ENCODE measurements at regions not wholly inside any gene's neighbourhood (a gene's known extent, or its start where the extent isn't known, plus 50 kb on each side); places are given as distances from the start of the nearest gene placed in this dataset.
"Not testable (repeated sequence)": the region's sequence is repeated elsewhere in the genome, so short reads cannot be mapped to it uniquely, and the experiment has no call there.

DNA sequence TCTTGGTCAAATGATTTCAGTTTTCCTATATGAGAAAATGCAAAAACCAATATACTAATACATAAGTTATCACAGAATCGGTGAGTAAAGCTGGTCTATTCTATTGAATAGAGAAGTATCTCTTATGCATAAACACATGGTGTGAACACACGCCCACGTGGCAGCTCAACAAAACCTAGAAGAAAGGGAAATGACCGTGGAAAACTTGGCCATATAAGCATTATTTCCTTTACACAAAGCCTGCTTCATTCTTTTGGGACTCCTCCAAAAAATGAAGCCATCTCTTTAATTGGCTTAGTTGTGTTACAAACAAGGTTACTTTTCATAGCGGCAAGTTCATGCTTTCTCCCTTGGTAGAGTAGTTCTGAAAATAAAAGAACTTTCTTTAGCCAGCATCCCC is 183.2 kb downstream of the TMEM161B start:
- no peak for DNase-seq
- Mint-ChIP-seq H3K9me3 (no peaks in the 10 kb centered on the region), H3K4me3 (no peak overlapping the region), H3K4me1 (no peaks in the 10 kb centered on the region), H3K27ac (no peak overlapping the region), H3K36me3 (no peaks in the 10 kb centered on the region), H3K27me3 (peaks cover 4 to 40% of the 10 kb centered on the region in 2 donors)
- H3K9me3 ChIP-seq (ENCODE audit: low read length) = no peaks in the 10 kb centered on the region
- ChIA-PET CTCF (no interaction called here), POLR2A (no interaction called here)
- no peak overlapping the region for H3K27ac ChIP-seq (ENCODE audit: low read depth, low read length)
- H3K4me1 ChIP-seq (ENCODE audit: insufficient read depth, low read length) = no peaks in the 10 kb centered on the region
- no peaks in the 10 kb centered on the region for H3K27me3 ChIP-seq (ENCODE audit: insufficient read depth, low read length, poor library complexity, severe bottlenecking)
- no peaks in the 10 kb centered on the region for H3K36me3 ChIP-seq (ENCODE audit: insufficient read depth, low read length)
- no peak overlapping the region for H3K4me3 ChIP-seq (ENCODE audit: low read length)

DNA sequence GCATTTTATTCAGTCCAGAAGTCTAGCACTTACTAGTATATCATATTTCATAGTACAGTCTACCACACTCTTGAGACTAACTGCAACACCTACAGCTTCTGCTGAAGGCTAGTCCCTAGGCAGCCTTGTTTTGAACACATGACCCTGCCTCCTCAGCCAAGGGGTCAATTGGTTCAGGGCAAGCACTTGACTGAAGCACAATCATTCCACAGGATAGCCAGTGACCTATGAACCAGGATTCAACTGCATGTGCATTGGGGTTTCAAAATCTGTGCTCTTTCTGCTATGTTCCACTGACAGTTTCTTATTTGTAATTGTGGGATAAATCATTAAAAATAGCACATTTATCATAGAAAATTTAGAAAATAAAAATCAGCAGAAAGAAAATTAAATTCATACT is 186.8 kb downstream of the TMEM161B start:
- Histone ChIP-seq H3K36me3 (ENCODE audit: insufficient read depth, low read length) (no peaks in the 10 kb centered on the region), H3K9me3 (ENCODE audit: low read length) (no peaks in the 10 kb centered on the region), H3K4me3 (ENCODE audit: low read length) (no peak overlapping the region), H3K27ac (ENCODE audit: low read depth, low read length) (no peak overlapping the region), H3K27me3 (ENCODE audit: insufficient read depth, low read length, poor library complexity, severe bottlenecking) (no peaks in the 10 kb centered on the region), H3K4me1 (ENCODE audit: insufficient read depth, low read length) (no peaks in the 10 kb centered on the region)
- H3K4me1 Mint-ChIP-seq = no peaks in the 10 kb centered on the region
- H3K27ac Mint-ChIP-seq = no peak overlapping the region
- ChIA-PET POLR2A (no interaction called here), CTCF (no interaction called here)
- no peak for DNase-seq
- peaks cover 0 to 6% (median 4%) of the 10 kb centered on the region in 5 donors for H3K9me3 Mint-ChIP-seq
- H3K27me3 Mint-ChIP-seq = peaks cover 1 to 24% of the 10 kb centered on the region in 2 donors
- no peaks in the 10 kb centered on the region for H3K36me3 Mint-ChIP-seq
- no peak overlapping the region for H3K4me3 Mint-ChIP-seq

DNA sequence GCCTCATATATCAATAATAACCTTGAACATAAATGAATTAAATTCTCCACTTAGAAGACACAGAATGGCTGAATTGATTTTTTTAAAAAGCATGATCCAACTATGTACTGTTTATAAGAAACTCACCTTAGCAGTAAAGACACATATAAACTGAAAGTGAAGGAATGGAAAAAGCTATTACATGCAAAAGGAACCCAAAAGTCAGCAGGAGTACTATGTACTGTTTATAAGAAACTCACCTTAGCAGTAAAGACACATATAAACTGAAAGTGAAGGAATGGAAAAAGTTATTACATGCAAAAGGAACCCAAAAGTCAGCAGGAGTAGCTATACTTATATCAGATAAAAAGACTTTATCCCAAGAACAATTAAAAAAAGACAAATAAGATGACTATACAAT is 204.8 kb downstream of the TMEM161B start:
- Mint-ChIP-seq H3K36me3 (no peaks in the 10 kb centered on the region), H3K9me3 (peaks cover 9 to 17% (median 12%) of the 10 kb centered on the region in 5 donors), H3K4me3 (no peak overlapping the region), H3K4me1 (no peaks in the 10 kb centered on the region), H3K27me3 (no peaks in the 10 kb centered on the region), H3K27ac (no peak overlapping the region)
- H3K9me3 ChIP-seq (ENCODE audit: low read length) = no peaks in the 10 kb centered on the region
- no peak overlapping the region for H3K27ac ChIP-seq (ENCODE audit: low read depth, low read length)
- H3K4me1 ChIP-seq (ENCODE audit: insufficient read depth, low read length) = no peaks in the 10 kb centered on the region
- no peaks in the 10 kb centered on the region for H3K36me3 ChIP-seq (ENCODE audit: insufficient read depth, low read length)
- DNase-seq = no peak
- POLR2A ChIA-PET = no interaction called here
- H3K4me3 ChIP-seq (ENCODE audit: low read length) = no peak overlapping the region
- H3K27me3 ChIP-seq (ENCODE audit: insufficient read depth, low read length, poor library complexity, severe bottlenecking) = no peaks in the 10 kb centered on the region
- CTCF ChIA-PET = no interaction called here

DNA sequence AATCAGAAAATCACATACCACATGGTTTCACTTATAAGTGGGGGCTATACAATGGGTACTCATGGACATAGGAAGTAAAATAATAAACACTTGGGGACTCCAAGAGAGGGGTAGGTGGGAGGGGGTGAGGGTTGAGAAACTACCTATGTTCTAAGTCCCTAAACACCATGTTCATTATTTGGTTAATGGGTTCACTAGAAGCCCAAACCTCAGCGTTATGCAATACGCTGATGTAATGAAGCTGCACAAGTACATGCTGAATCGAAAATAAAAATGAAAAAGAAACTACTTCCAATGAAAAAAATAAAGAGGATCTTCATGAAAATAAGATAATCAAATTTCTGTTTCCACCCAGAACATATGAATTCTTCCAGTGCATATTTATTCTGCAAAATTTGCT is 208.5 kb downstream of the TMEM161B start:
- Mint-ChIP-seq H3K9me3 (peaks cover 9 to 17% (median 12%) of the 10 kb centered on the region in 5 donors), H3K36me3 (no peaks in the 10 kb centered on the region), H3K4me3 (no peak overlapping the region), H3K27ac (no peak overlapping the region), H3K27me3 (no peaks in the 10 kb centered on the region), H3K4me1 (no peaks in the 10 kb centered on the region)
- no peaks in the 10 kb centered on the region for H3K4me1 ChIP-seq (ENCODE audit: insufficient read depth, low read length)
- POLR2A ChIA-PET = no interaction called here
- no peaks in the 10 kb centered on the region for H3K9me3 ChIP-seq (ENCODE audit: low read length)
- H3K36me3 ChIP-seq (ENCODE audit: insufficient read depth, low read length) = no peaks in the 10 kb centered on the region
- H3K4me3 ChIP-seq (ENCODE audit: low read length) = no peak overlapping the region
- no peak overlapping the region for H3K27ac ChIP-seq (ENCODE audit: low read depth, low read length)
- CTCF ChIA-PET = no interaction called here
- H3K27me3 ChIP-seq (ENCODE audit: insufficient read depth, low read length, poor library complexity, severe bottlenecking) = no peaks in the 10 kb centered on the region
- no peak for DNase-seq

DNA sequence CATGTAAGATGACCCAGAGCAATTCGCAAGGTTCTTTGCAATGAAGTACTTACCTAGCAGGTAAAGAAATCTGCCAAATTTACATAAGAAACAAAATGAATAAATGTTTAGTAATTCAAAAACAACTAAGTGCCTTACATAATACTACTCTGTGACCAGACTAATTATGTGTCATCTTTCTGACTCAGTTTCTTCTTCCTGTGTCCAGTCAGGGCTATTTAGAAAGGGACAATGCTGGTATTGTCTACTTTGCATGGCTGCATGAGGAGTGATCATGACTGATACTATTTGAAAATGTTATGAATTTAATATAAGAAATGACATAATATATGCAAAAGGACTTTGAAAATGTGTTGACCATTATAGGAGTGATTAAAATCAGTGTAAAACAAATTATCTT is 210.0 kb downstream of the TMEM161B start:
- CTCF ChIA-PET = no interaction called here
- H3K4me3 Mint-ChIP-seq = no peak overlapping the region
- no peak overlapping the region for H3K27ac ChIP-seq (ENCODE audit: low read depth, low read length)

DNA sequence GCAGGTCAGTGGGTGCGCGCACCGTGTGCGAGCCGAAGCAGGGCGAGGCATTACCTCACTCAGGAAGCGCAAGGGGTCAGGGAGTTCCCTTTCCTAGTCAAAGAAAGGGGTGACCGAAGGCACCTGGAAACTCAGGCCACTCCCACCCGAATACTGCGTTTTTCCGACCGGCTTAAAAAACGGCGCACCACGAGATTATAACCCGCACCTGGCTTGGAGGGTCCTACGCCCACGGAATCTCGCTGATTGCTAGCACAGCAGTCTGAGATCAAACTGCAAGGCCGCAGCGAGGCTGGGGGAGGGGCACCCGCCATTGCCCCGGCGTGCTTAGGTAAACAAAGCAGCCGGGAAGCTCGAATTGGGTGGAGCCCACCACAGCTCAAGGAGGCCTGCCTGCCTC is 216.2 kb downstream of the TMEM161B start:
- H3K27me3 ChIP-seq (ENCODE audit: insufficient read depth, low read length, poor library complexity, severe bottlenecking); POLR2A ChIA-PET; H3K27me3 Mint-ChIP-seq; H3K27ac ChIP-seq (ENCODE audit: low read depth, low read length); H3K4me1 ChIP-seq (ENCODE audit: insufficient read depth, low read length); H3K27ac Mint-ChIP-seq; DNase-seq; H3K9me3 ChIP-seq (ENCODE audit: low read length); H3K4me3 Mint-ChIP-seq; H3K4me1 Mint-ChIP-seq; H3K4me3 ChIP-seq (ENCODE audit: low read length); H3K36me3 ChIP-seq (ENCODE audit: insufficient read depth, low read length); CTCF ChIA-PET; H3K9me3 Mint-ChIP-seq; H3K36me3 Mint-ChIP-seq: not testable (repeated sequence)

More for the DNA sequence above, 210.0 kb downstream of the TMEM161B start:
- Mint-ChIP-seq H3K9me3 (peaks cover 9 to 17% (median 11%) of the 10 kb centered on the region in 5 donors), H3K27me3 (no peaks in the 10 kb centered on the region), H3K4me1 (no peaks in the 10 kb centered on the region), H3K27ac (no peak overlapping the region), H3K36me3 (no peaks in the 10 kb centered on the region)
- Histone ChIP-seq H3K9me3 (ENCODE audit: low read length) (no peaks in the 10 kb centered on the region), H3K4me1 (ENCODE audit: insufficient read depth, low read length) (no peaks in the 10 kb centered on the region), H3K36me3 (ENCODE audit: insufficient read depth, low read length) (no peaks in the 10 kb centered on the region), H3K27me3 (ENCODE audit: insufficient read depth, low read length, poor library complexity, severe bottlenecking) (no peaks in the 10 kb centered on the region), H3K4me3 (ENCODE audit: low read length) (no peak overlapping the region)
- POLR2A ChIA-PET = no interaction called here
- no peak for DNase-seq

DNA sequence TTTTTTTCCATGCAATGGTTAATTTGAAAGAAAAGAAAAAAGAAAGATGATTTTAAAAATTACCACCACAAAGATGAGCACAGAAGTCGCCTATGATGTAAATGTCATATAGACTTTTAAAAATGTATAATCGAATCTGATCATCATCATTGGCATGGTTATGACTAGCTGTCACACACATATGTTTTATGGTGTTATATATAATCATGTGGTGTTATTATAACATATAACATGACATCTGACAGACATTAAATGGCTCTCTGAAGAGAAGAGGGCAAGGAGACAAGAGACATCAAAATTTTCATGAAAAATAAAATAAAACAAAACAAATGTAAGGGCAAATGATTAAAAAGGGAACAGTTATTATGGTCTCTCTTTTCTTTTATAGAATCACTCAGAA is 217.5 kb downstream of the TMEM161B start:
- H3K27ac ChIP-seq (ENCODE audit: low read depth, low read length) = no peak overlapping the region
- peaks cover 5 to 10% of the 10 kb centered on the region in 2 donors for H3K27me3 Mint-ChIP-seq
- POLR2A ChIA-PET = no interaction called here

DNA sequence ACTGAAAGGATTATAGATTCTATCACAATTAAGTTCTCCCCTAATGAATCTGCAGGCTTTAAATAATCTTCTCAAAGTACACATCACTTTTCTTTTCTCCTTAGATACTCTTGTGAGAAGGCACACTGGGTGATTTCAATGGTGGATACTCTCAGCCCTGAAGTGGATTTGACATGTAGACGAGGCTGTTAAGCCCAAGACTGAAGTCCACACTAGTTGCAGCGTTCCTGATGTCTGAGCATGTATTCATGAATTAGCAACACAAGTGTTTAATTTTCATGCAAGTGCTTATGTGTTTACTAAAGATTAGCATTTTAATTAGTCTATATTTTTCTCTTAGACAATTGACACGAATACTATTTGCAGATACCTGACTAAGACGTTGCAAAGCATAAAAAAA is 218.9 kb downstream of the TMEM161B start:
- H3K27me3 Mint-ChIP-seq = peaks cover 5 to 10% of the 10 kb centered on the region in 2 donors
- H3K9me3 Mint-ChIP-seq = peaks cover 0 to 4% (median 2%) of the 10 kb centered on the region in 5 donors
- H3K36me3 Mint-ChIP-seq = no peaks in the 10 kb centered on the region
- peak overlapping the region in 1 of 8 donors; percentile 22 for H3K27ac Mint-ChIP-seq
- Histone ChIP-seq H3K36me3 (ENCODE audit: insufficient read depth, low read length) (no peaks in the 10 kb centered on the region), H3K27ac (ENCODE audit: low read depth, low read length) (no peak overlapping the region), H3K4me1 (ENCODE audit: insufficient read depth, low read length) (no peaks in the 10 kb centered on the region), H3K4me3 (ENCODE audit: low read length) (no peak overlapping the region), H3K27me3 (ENCODE audit: insufficient read depth, low read length, poor library complexity, severe bottlenecking) (no peaks in the 10 kb centered on the region), H3K9me3 (ENCODE audit: low read length) (no peaks in the 10 kb centered on the region)
- ChIA-PET CTCF (no interaction called here), POLR2A (no interaction called here)
- H3K4me3 Mint-ChIP-seq = no peak overlapping the region
- H3K4me1 Mint-ChIP-seq = no peaks in the 10 kb centered on the region
- DNase-seq = no peak

More for the DNA sequence above, 217.5 kb downstream of the TMEM161B start:
- Mint-ChIP-seq H3K27ac (no peak overlapping the region), H3K36me3 (no peaks in the 10 kb centered on the region), H3K9me3 (peaks cover 0 to 4% (median 2%) of the 10 kb centered on the region in 5 donors), H3K4me1 (no peaks in the 10 kb centered on the region), H3K4me3 (no peak overlapping the region)
- Histone ChIP-seq H3K9me3 (ENCODE audit: low read length) (no peaks in the 10 kb centered on the region), H3K4me3 (ENCODE audit: low read length) (no peak overlapping the region), H3K27me3 (ENCODE audit: insufficient read depth, low read length, poor library complexity, severe bottlenecking) (no peaks in the 10 kb centered on the region), H3K4me1 (ENCODE audit: insufficient read depth, low read length) (no peaks in the 10 kb centered on the region), H3K36me3 (ENCODE audit: insufficient read depth, low read length) (no peaks in the 10 kb centered on the region)
- CTCF ChIA-PET = no interaction called here
- no peak for DNase-seq

DNA sequence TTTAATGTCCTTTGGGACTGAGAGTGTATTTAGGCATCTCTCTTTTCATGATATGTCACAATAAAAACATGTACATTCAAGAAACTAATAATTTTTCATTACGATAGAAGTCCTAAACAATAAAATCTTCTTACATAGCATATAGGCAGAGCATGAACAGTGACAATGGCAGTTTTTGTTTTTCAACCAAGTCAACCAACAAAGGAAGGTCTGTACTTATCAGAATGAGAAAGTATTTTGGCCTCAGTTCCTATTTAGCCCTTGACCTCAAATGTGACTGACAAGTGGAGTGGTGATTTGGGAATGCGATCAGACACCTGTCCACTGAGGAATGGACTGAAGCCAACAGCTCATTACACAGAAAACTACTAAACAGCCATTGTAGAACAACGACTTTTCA is 219.5 kb downstream of the TMEM161B start:
- ChIA-PET CTCF (no interaction called here), POLR2A (no interaction called here)
- H3K9me3 Mint-ChIP-seq = peaks cover 0 to 4% (median 2%) of the 10 kb centered on the region in 5 donors
- no peaks in the 10 kb centered on the region for H3K4me1 Mint-ChIP-seq
- H3K9me3 ChIP-seq (ENCODE audit: low read length) = no peaks in the 10 kb centered on the region
- no peak overlapping the region for H3K4me3 Mint-ChIP-seq
- H3K36me3 Mint-ChIP-seq = no peaks in the 10 kb centered on the region
- H3K27me3 ChIP-seq (ENCODE audit: insufficient read depth, low read length, poor library complexity, severe bottlenecking) = no peaks in the 10 kb centered on the region
- H3K27me3 Mint-ChIP-seq = peaks cover 5 to 10% of the 10 kb centered on the region in 2 donors
- no peak overlapping the region for H3K27ac ChIP-seq (ENCODE audit: low read depth, low read length)
- H3K4me3 ChIP-seq (ENCODE audit: low read length) = no peak overlapping the region
- DNase-seq = no peak
- no peak overlapping the region for H3K27ac Mint-ChIP-seq
- H3K36me3 ChIP-seq (ENCODE audit: insufficient read depth, low read length) = no peaks in the 10 kb centered on the region
- no peaks in the 10 kb centered on the region for H3K4me1 ChIP-seq (ENCODE audit: insufficient read depth, low read length)
